HAP-1 (cell line): ENCODE measurements at regions not wholly inside any gene's neighbourhood (a gene's known extent, or its start where the extent isn't known, plus 50 kb on each side); places are given as distances from the start of the nearest gene placed in this dataset.
A peak's percentile ranks its signal among the peaks of the same experiment; 100 is the strongest.
"Not testable (repeated sequence)": the region's sequence is repeated elsewhere in the genome, so short reads cannot be mapped to it uniquely, and the experiment has no call there.

Source experiments
- DNase-seq, 2 experiments: peaks; one replicate each; pipeline ENCODE4 v3.0.0-alpha.2; 2016 to 2020; ENCODE audit warnings: low spot score in 2 of 2
- H3K27me3 ChIP-seq: fragments of 250-450 bp; sonication (Bioruptor Pico); 2 replicates; pipeline ENCODE4 v1.5.1; 2020; ENCODE audit warnings: low read depth, mild to moderate bottlenecking, moderate library complexity
- H3K36me3 ChIP-seq: fragments of 250-450 bp; sonication (Bioruptor Pico); replicated peaks from 2 replicates; pipeline ENCODE4 v1.5.1; 2020; ENCODE audit warnings: mild to moderate bottlenecking
- H3K4me1 ChIP-seq: fragments of 250-450 bp; sonication (Bioruptor Pico); 2 replicates; pipeline ENCODE4 v1.5.1; 2020; ENCODE audit warnings: mild to moderate bottlenecking
- H3K4me3 ChIP-seq: fragments of 250-450 bp; sonication (Bioruptor Pico); 2 replicates; pipeline ENCODE4 v1.5.1; 2020; ENCODE audit warnings: mild to moderate bottlenecking, moderate library complexity
- H3K9me3 ChIP-seq: fragments of 250-450 bp; sonication (Bioruptor Pico); 2 replicates; pipeline ENCODE4 v1.5.1; 2020; ENCODE audit warnings: mild to moderate bottlenecking, moderate library complexity
- in situ Hi-C: fragments of 300-500 bp; cut with MboI; formaldehyde crosslinking; loops from 3 replicates; pipeline ENCODE4 v1.14.3; 2020; ENCODE audit warnings: low sequenced_read_pairs, inconsistent platforms, mixed read lengths

GRCh38 chr16:52165961-52166360, 381.0 kb downstream of the TOX3 start:
- no peak overlapping the region for H3K4me3 ChIP-seq
- no peaks in the 10 kb centered on the region for H3K27me3 ChIP-seq
- H3K4me1 ChIP-seq: no peaks in the 10 kb centered on the region
- no peaks in the 10 kb centered on the region for H3K36me3 ChIP-seq
- in situ Hi-C loops: no loop called here
- no peaks in the 10 kb centered on the region for H3K9me3 ChIP-seq
- DNase-seq: no peak

- H3K36me3 ChIP-seq: no peaks in the 10 kb centered on the region
- no peaks in the 10 kb centered on the region for H3K4me1 ChIP-seq
- H3K9me3 ChIP-seq: no peaks in the 10 kb centered on the region
- H3K4me3 ChIP-seq: no peak overlapping the region
- no peaks in the 10 kb centered on the region for H3K27me3 ChIP-seq
- in situ Hi-C loops: no loop called here
- no peak for DNase-seq
Measured at GRCh38 chr16:52149003-52149402, 397.9 kb downstream of the TOX3 start.

- H3K9me3 ChIP-seq: no peaks in the 10 kb centered on the region
- DNase-seq: no peak
- in situ Hi-C loops: no loop called here
- H3K36me3 ChIP-seq: no peaks in the 10 kb centered on the region
- H3K4me3 ChIP-seq: no peak overlapping the region
- H3K27me3 ChIP-seq: no peaks in the 10 kb centered on the region
- no peaks in the 10 kb centered on the region for H3K4me1 ChIP-seq
Measured at GRCh38 chr16:52141871-52142270, 405.1 kb downstream of the TOX3 start.

GRCh38 chr16:52128361-52128760, 418.6 kb downstream of the TOX3 start:
- H3K27me3 ChIP-seq: no peaks in the 10 kb centered on the region; the same call in 1 of the 2 replicates
- no peaks in the 10 kb centered on the region for H3K4me1 ChIP-seq
- H3K9me3 ChIP-seq: no peaks in the 10 kb centered on the region
- H3K4me3 ChIP-seq: no peak overlapping the region
- DNase-seq: no peak
- in situ Hi-C loops: no loop called here
- H3K36me3 ChIP-seq: no peaks in the 10 kb centered on the region

GRCh38 chr16:52123842-52124241, 423.1 kb downstream of the TOX3 start:
- in situ Hi-C loops: no loop called here
- H3K9me3 ChIP-seq: no peaks in the 10 kb centered on the region; the same call in 1 of the 2 replicates
- no peak for DNase-seq
- H3K27me3 ChIP-seq: no peaks in the 10 kb centered on the region; the same call in 1 of the 2 replicates
- H3K36me3 ChIP-seq: no peaks in the 10 kb centered on the region
- H3K4me1 ChIP-seq: no peaks in the 10 kb centered on the region
- no peak overlapping the region for H3K4me3 ChIP-seq

- H3K9me3 ChIP-seq: no peaks in the 10 kb centered on the region; the same call in 1 of the 2 replicates
- in situ Hi-C loops: no loop called here
- DNase-seq: no peak
- no peaks in the 10 kb centered on the region; the same call in 1 of the 2 replicates for H3K27me3 ChIP-seq
- no peaks in the 10 kb centered on the region for H3K36me3 ChIP-seq
- no peaks in the 10 kb centered on the region for H3K4me1 ChIP-seq
- no peak overlapping the region for H3K4me3 ChIP-seq
Measured at GRCh38 chr16:52123061-52123839, 423.7 kb downstream of the TOX3 start.

- H3K4me1 ChIP-seq: peaks cover 9% of the 10 kb centered on the region; the same call in 1 of the 2 replicates
- no peaks in the 10 kb centered on the region; the same call in 1 of the 2 replicates for H3K9me3 ChIP-seq
- DNase-seq: peak in 1 of 2 experiments; percentile 59
- H3K4me3 ChIP-seq: no peak overlapping the region
- in situ Hi-C loops: no loop called here
- H3K36me3 ChIP-seq: no peaks in the 10 kb centered on the region
- H3K27me3 ChIP-seq: no peaks in the 10 kb centered on the region
Measured at GRCh38 chr16:52117171-52117570, 429.8 kb downstream of the TOX3 start.

- peaks cover 9% of the 10 kb centered on the region; the same call in 1 of the 2 replicates for H3K4me1 ChIP-seq
- no peaks in the 10 kb centered on the region for H3K27me3 ChIP-seq
- H3K4me3 ChIP-seq: no peak overlapping the region
- DNase-seq: no peak
- H3K36me3 ChIP-seq: no peaks in the 10 kb centered on the region
- in situ Hi-C loops: no loop called here
- no peaks in the 10 kb centered on the region for H3K9me3 ChIP-seq
Measured at GRCh38 chr16:52114379-52114778, 432.6 kb downstream of the TOX3 start.

GRCh38 chr16:52113533-52114183, 433.3 kb downstream of the TOX3 start:
- peaks cover 9% of the 10 kb centered on the region; the same call in 1 of the 2 replicates for H3K4me1 ChIP-seq
- DNase-seq: no peak
- in situ Hi-C loops: no loop called here

GRCh38 chr16:52104993-52105392, 441.9 kb downstream of the TOX3 start:
- H3K9me3 ChIP-seq, H3K4me3 ChIP-seq, H3K4me1 ChIP-seq, DNase-seq, H3K27me3 ChIP-seq, H3K36me3 ChIP-seq, in situ Hi-C loops: not testable (repeated sequence)

More at GRCh38 chr16:52113533-52114183, 433.3 kb downstream of the TOX3 start:
- Histone ChIP-seq H3K9me3 (no peaks in the 10 kb centered on the region), H3K4me3 (no peak overlapping the region), H3K27me3 (no peaks in the 10 kb centered on the region), H3K36me3 (no peaks in the 10 kb centered on the region)

- Histone ChIP-seq H3K4me1 (peaks cover 9% of the 10 kb centered on the region; the same call in 1 of the 2 replicates), H3K27me3 (no peaks in the 10 kb centered on the region), H3K36me3 (no peaks in the 10 kb centered on the region), H3K9me3 (no peaks in the 10 kb centered on the region), H3K4me3 (no peak overlapping the region)
- in situ Hi-C loops: no loop called here
- DNase-seq: peak in 1 of 2 experiments; percentile 68
Measured at GRCh38 chr16:52103791-52104190, 443.2 kb downstream of the TOX3 start.

- in situ Hi-C loops: no loop called here
- peaks cover 20% of the 10 kb centered on the region for H3K4me1 ChIP-seq
Measured at GRCh38 chr16:52101246-52101645, 445.7 kb downstream of the TOX3 start.

GRCh38 chr16:52099382-52099781, 447.6 kb downstream of the TOX3 start:
- DNase-seq: no peak
- in situ Hi-C loops: no loop called here
- H3K27me3 ChIP-seq: no peaks in the 10 kb centered on the region
- H3K36me3 ChIP-seq: no peaks in the 10 kb centered on the region
- no peak overlapping the region for H3K4me3 ChIP-seq
- H3K4me1 ChIP-seq: peaks cover 24% of the 10 kb centered on the region
- H3K9me3 ChIP-seq: no peaks in the 10 kb centered on the region

More at GRCh38 chr16:52101246-52101645, 445.7 kb downstream of the TOX3 start:
- no peak for DNase-seq
- H3K36me3 ChIP-seq: no peaks in the 10 kb centered on the region
- H3K4me3 ChIP-seq: no peak overlapping the region
- H3K27me3 ChIP-seq: no peaks in the 10 kb centered on the region
- no peaks in the 10 kb centered on the region for H3K9me3 ChIP-seq

GRCh38 chr16:52095471-52095870, 451.5 kb downstream of the TOX3 start:
- Histone ChIP-seq H3K4me3 (no peak overlapping the region), H3K4me1 (peaks cover 15% of the 10 kb centered on the region), H3K9me3 (no peaks in the 10 kb centered on the region), H3K36me3 (no peaks in the 10 kb centered on the region), H3K27me3 (no peaks in the 10 kb centered on the region)
- no peak for DNase-seq
- in situ Hi-C loops: no loop called here
